ENCODE measurements at regions not wholly inside any gene's neighbourhood (a gene's known extent, or its start where the extent isn't known, plus 50 kb on each side); places are given as distances from the start of the nearest gene placed in this dataset.

GRCh38 chr1:38693031-38693430, 166.5 kb downstream of the RRAGC start:
- intact Hi-C loops (cut with DNase I): no loop called here
- no peaks in the 10 kb centered on the region for H3K36me3 ChIP-seq
- no peak overlapping the region for H3K4me3 ChIP-seq
- H3K27ac ChIP-seq: no peak overlapping the region
- H3K9me3 ChIP-seq: no peaks in the 10 kb centered on the region
- DNase-seq (ENCODE audit: extremely low spot score in 2 of 2): no peak
- no peaks in the 10 kb centered on the region for H3K4me1 ChIP-seq
- no peaks in the 10 kb centered on the region for H3K27me3 ChIP-seq
- TF ChIP-seq POLR2A (IDR thresholded peaks at IDR 0.05): no peak
- no peak for TF ChIP-seq CTCF (IDR thresholded peaks at IDR 0.05)
- TF ChIP-seq POLR2AphosphoS5 (IDR thresholded peaks at IDR 0.05; ENCODE audit: insufficient read depth in 1 of 2, low read depth in 1 of 2): no peak

GRCh38 chr1:38690790-38691449, 168.7 kb downstream of the RRAGC start:
- H3K4me3 ChIP-seq: no peak overlapping the region

GRCh38 chr1:38686927-38687255, 172.7 kb downstream of the RRAGC start:
- intact Hi-C loops (cut with DNase I): no loop called here
- H3K9me3 ChIP-seq: no peaks in the 10 kb centered on the region
- H3K4me1 ChIP-seq: no peaks in the 10 kb centered on the region
- TF ChIP-seq POLR2A (IDR thresholded peaks at IDR 0.05) (no peak), CTCF (IDR thresholded peaks at IDR 0.05) (no peak), POLR2AphosphoS5 (IDR thresholded peaks at IDR 0.05; ENCODE audit: insufficient read depth in 1 of 2, low read depth in 1 of 2) (no peak)
- H3K36me3 ChIP-seq: no peaks in the 10 kb centered on the region
- no peak for DNase-seq (ENCODE audit: extremely low spot score in 2 of 2)
- no peak overlapping the region for H3K4me3 ChIP-seq
- H3K27me3 ChIP-seq: no peaks in the 10 kb centered on the region
- H3K27ac ChIP-seq: no peak overlapping the region

More at GRCh38 chr1:38690790-38691449, 168.7 kb downstream of the RRAGC start:
- DNase-seq (ENCODE audit: extremely low spot score in 2 of 2): no peak
- H3K4me1 ChIP-seq: no peaks in the 10 kb centered on the region
- no peaks in the 10 kb centered on the region for H3K27me3 ChIP-seq
- TF ChIP-seq POLR2AphosphoS5 (IDR thresholded peaks at IDR 0.05; ENCODE audit: insufficient read depth in 1 of 2, low read depth in 1 of 2): no peak
- no peaks in the 10 kb centered on the region for H3K36me3 ChIP-seq
- H3K9me3 ChIP-seq: no peaks in the 10 kb centered on the region
- H3K27ac ChIP-seq: no peak overlapping the region
- intact Hi-C loops (cut with DNase I): no loop called here

GRCh38 chr1:38686167-38686926, 173.2 kb downstream of the RRAGC start:
- H3K36me3 ChIP-seq: no peaks in the 10 kb centered on the region
- intact Hi-C loops (cut with DNase I): no loop called here
- H3K27ac ChIP-seq: no peak overlapping the region
- H3K4me3 ChIP-seq: no peak overlapping the region
- no peak for TF ChIP-seq POLR2A (IDR thresholded peaks at IDR 0.05)
- no peak for TF ChIP-seq POLR2AphosphoS5 (IDR thresholded peaks at IDR 0.05; ENCODE audit: insufficient read depth in 1 of 2, low read depth in 1 of 2)
- TF ChIP-seq CTCF (IDR thresholded peaks at IDR 0.05): no peak
- no peaks in the 10 kb centered on the region for H3K4me1 ChIP-seq
- no peaks in the 10 kb centered on the region for H3K9me3 ChIP-seq
- H3K27me3 ChIP-seq: no peaks in the 10 kb centered on the region
- DNase-seq (ENCODE audit: extremely low spot score in 2 of 2): no peak

- Histone ChIP-seq H3K36me3 (no peaks in the 10 kb centered on the region), H3K27ac (no peak overlapping the region), H3K9me3 (no peaks in the 10 kb centered on the region), H3K4me3 (no peak overlapping the region), H3K27me3 (no peaks in the 10 kb centered on the region), H3K4me1 (no peaks in the 10 kb centered on the region)
- intact Hi-C loops (cut with DNase I): no loop called here
- no peak for TF ChIP-seq POLR2AphosphoS5 (IDR thresholded peaks at IDR 0.05; ENCODE audit: insufficient read depth in 1 of 2, low read depth in 1 of 2)
- TF ChIP-seq CTCF (IDR thresholded peaks at IDR 0.05): no peak
- no peak for TF ChIP-seq POLR2A (IDR thresholded peaks at IDR 0.05)
- no peak for DNase-seq (ENCODE audit: extremely low spot score in 2 of 2)
These were observed 174.2 kb downstream of the RRAGC start for GRCh38 chr1:38685388-38685787.

Data from vagina (tissue), 2 donors.